SK-N-SH treated with all-trans-retinoic acid at 6 μM for 48 hours (cell line): ENCODE measurements at regions not wholly inside any gene's neighbourhood (a gene's known extent, or its start where the extent isn't known, plus 50 kb on each side); places are given as distances from the start of the nearest gene placed in this dataset.

Experiments
- ATAC-seq: fragments of 200-7000 bp; cut with Tn5 transposase; 3 replicates; pipeline ENCODE4 v1.9.1; 2020; ENCODE audit warnings: mild to moderate bottlenecking, moderate library complexity
- ARNTL ChIP-seq: fragments of 450-650 bp; formaldehyde crosslinking; IDR thresholded peaks from 2 replicates; pipeline ENCODE4 v1.5.0; 2020; ENCODE audit warnings: low read depth, mild to moderate bottlenecking, moderate library complexity, borderline replicate concordance
- BACH2 ChIP-seq: fragments of 250-450 bp; sonication (Bioruptor Pico); IDR thresholded peaks from 2 replicates; pipeline ENCODE4 v1.9.0; 2021; ENCODE audit warnings: mild to moderate bottlenecking, borderline replicate concordance
- CSDC2 ChIP-seq: fragments of 250-450 bp; sonication (Bioruptor Pico); IDR thresholded peaks from 2 replicates; pipeline ENCODE4 v1.5.0; 2020; ENCODE audit warnings: mild to moderate bottlenecking, moderate library complexity
- ESRRG ChIP-seq: fragments of 250-450 bp; sonication (Bioruptor Pico); IDR thresholded peaks from 2 replicates; pipeline ENCODE4 v1.6.1; 2021; ENCODE audit warnings: mild to moderate bottlenecking
- ISL1 ChIP-seq: fragments of 250-450 bp; sonication (Bioruptor Pico); IDR thresholded peaks from 2 replicates; pipeline ENCODE4 v2.1.2; 2022; ENCODE audit warnings: mild to moderate bottlenecking, moderate library complexity
- PPARA ChIP-seq: fragments of 250-450 bp; sonication (Bioruptor Pico); IDR thresholded peaks from 2 replicates; pipeline ENCODE4 v1.5.0; 2020; ENCODE audit warnings: mild to moderate bottlenecking, borderline replicate concordance
- RARB ChIP-seq: fragments of 250-450 bp; sonication (Bioruptor Pico); IDR thresholded peaks from 2 replicates; pipeline ENCODE4 v1.8.0; 2021; ENCODE audit warnings: mild to moderate bottlenecking, moderate library complexity
- SNAI2 ChIP-seq: fragments of 250-450 bp; sonication (Bioruptor Pico); IDR thresholded peaks from 2 replicates; pipeline ENCODE4 v1.5.0; 2020; ENCODE audit warnings: mild to moderate bottlenecking, moderate library complexity
- TCF4 ChIP-seq: fragments of 250-450 bp; sonication (Bioruptor Pico); IDR thresholded peaks from 2 replicates; pipeline ENCODE4 v1.8.0; 2021; ENCODE audit warnings: mild to moderate bottlenecking, moderate library complexity, borderline replicate concordance
- TOX ChIP-seq: fragments of 250-450 bp; sonication (Bioruptor Pico); IDR thresholded peaks from 2 replicates; pipeline ENCODE4 v1.8.0; 2021; ENCODE audit warnings: mild to moderate bottlenecking, moderate library complexity, borderline replicate concordance
- ZNF565 ChIP-seq: fragments of 450-650 bp; formaldehyde crosslinking; conservative IDR thresholded peaks from 2 replicates; pipeline ENCODE4 v1.5.0; 2020; ENCODE audit warnings: low read depth, mild to moderate bottlenecking, moderate library complexity
- ZNF70 ChIP-seq: fragments of 450-650 bp; formaldehyde crosslinking; IDR thresholded peaks from 2 replicates; pipeline ENCODE4 v1.5.0; 2020; ENCODE audit warnings: mild to moderate bottlenecking, moderate library complexity
- TF ChIP-seq, protein P1 (sequence below): fragments of 250-450 bp; sonication (Bioruptor Pico); IDR thresholded peaks from 2 replicates; pipeline ENCODE4 v1.5.1; 2021; ENCODE audit warnings: mild to moderate bottlenecking, moderate library complexity
- TF ChIP-seq, protein P2 (sequence below): fragments of 250-450 bp; sonication (Bioruptor Pico); IDR thresholded peaks from 2 replicates; pipeline ENCODE4 v1.5.1; 2020; ENCODE audit warnings: low read depth, mild to moderate bottlenecking, moderate library complexity
- TF ChIP-seq, protein P3 (sequence below): fragments of 250-450 bp; sonication (Bioruptor Pico); IDR thresholded peaks from 2 replicates; pipeline ENCODE4 v1.8.0; 2020; ENCODE audit warnings: mild to moderate bottlenecking, moderate library complexity, borderline replicate concordance
- TF ChIP-seq, protein P4 (sequence below): fragments of 250-450 bp; sonication (Bioruptor Pico); IDR thresholded peaks from 2 replicates; pipeline ENCODE4 v1.8.0; 2021; ENCODE audit warnings: low read depth, mild to moderate bottlenecking, moderate library complexity, borderline replicate concordance
- TF ChIP-seq, protein P5 (sequence below): fragments of 250-450 bp; sonication (Bioruptor Pico); IDR thresholded peaks from 2 replicates; pipeline ENCODE4 v1.5.0; 2020; ENCODE audit warnings: mild to moderate bottlenecking, moderate library complexity

DNA sequence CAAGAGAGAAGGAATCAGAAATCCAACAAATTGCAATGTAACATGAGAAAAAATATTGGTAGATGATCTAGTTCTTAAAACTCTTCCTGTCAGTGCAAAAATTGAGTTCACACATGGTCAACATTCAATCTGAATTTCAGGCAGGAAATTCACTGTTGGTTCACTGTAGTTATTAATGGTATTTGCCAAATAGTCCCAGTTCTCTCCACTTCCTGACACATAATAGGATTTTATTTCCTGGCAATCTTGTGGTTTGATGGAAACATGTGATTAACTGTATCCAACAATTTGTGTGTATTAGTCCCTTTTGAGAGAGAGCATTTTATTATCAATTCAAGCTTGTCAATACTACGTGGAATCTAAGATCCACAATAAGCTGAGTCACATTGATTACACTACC lies 1103.1 kb downstream of the ROBO2 start:
- ATAC-seq = no peak
- TF ChIP-seq ESRRG (CRISPR knock-in tag) = no peak
- no peak for TF ChIP-seq CSDC2
- TF ChIP-seq, protein P1, sequence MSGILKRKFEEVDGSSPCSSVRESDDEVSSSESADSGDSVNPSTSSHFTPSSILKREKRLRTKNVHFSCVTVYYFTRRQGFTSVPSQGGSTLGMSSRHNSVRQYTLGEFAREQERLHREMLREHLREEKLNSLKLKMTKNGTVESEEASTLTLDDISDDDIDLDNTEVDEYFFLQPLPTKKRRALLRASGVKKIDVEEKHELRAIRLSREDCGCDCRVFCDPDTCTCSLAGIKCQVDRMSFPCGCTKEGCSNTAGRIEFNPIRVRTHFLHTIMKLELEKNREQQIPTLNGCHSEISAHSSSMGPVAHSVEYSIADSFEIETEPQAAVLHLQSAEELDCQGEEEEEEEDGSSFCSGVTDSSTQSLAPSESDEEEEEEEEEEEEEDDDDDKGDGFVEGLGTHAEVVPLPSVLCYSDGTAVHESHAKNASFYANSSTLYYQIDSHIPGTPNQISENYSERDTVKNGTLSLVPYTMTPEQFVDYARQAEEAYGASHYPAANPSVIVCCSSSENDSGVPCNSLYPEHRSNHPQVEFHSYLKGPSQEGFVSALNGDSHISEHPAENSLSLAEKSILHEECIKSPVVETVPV (CRISPR knock-in tag) = no peak
- TF ChIP-seq TCF4 (CRISPR knock-in tag) = no peak
- TF ChIP-seq BACH2 (CRISPR knock-in tag) = no peak

DNA sequence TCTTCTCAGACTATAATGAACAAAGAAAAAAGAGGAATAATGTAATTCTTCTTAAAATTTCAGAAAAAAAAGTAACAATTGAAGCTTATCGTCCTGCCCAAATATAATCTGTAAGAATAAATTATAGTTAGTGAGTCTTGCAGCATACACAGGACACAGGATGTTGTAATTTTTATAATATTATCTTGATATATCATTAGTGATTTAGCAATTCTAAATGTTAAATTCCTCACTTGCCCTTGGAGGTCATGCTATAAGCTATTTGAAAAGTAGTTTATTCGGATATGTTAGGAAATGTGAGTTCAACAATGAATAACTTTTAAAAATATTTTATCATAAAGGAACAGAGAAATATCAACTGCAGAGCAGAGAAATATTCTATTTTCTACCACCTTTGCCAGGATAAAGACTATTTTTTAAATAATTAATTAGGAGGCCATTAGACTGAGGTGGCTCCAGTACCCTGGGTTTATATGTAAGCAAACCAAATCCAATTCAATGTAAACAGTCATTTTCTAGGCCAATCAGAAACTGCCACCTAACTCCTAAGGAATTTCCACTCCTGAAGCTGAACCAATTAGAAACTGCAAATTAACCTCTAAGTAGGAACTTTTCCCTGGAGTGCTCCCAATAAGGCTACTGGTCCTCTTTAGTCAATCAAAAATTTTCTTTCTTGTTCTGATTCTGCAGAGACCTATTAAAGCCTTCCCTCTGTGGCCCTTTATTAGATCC lies 1109.3 kb downstream of the ROBO2 start:
- TF ChIP-seq RARB (no peak), ARNTL (no peak), PPARA (CRISPR knock-in tag) (no peak), ZNF70 (CRISPR knock-in tag) (no peak)
- TF ChIP-seq, protein P2, sequence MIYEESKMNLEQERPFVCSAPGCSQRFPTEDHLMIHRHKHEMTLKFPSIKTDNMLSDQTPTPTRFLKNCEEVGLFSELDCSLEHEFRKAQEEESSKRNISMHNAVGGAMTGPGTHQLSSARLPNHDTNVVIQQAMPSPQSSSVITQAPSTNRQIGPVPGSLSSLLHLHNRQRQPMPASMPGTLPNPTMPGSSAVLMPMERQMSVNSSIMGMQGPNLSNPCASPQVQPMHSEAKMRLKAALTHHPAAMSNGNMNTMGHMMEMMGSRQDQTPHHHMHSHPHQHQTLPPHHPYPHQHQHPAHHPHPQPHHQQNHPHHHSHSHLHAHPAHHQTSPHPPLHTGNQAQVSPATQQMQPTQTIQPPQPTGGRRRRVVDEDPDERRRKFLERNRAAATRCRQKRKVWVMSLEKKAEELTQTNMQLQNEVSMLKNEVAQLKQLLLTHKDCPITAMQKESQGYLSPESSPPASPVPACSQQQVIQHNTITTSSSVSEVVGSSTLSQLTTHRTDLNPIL (CRISPR knock-in tag) = no peak
- TF ChIP-seq, protein P1 (CRISPR knock-in tag) = no peak
- ATAC-seq = no peak

DNA sequence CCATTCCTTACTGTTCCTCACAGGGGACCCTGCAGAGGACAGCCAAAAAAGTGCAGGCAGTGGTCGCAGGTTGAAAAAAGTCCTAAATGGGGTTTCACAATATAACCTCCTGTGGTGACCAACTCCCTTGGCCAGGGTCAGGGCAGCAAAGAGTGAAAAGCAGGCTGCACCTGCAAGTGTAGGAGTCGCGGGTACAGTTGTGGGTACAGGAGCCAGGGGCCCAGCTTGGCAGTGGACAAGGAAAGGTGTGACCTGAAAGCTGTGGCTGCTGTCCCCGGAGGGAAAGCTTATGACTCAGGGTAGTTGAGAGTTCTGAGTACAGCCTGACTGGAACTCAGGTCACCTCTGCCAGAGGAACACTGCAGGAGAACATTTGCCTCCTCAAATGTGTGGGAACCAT lies 1114.1 kb downstream of the ROBO2 start:
- ATAC-seq = no peak
- no peak for TF ChIP-seq ZNF565 (CRISPR knock-in tag)
- TF ChIP-seq SNAI2 = no peak
- no peak for TF ChIP-seq ISL1 (CRISPR knock-in tag)
- no peak for TF ChIP-seq TOX (CRISPR knock-in tag)
- TF ChIP-seq, protein P3, sequence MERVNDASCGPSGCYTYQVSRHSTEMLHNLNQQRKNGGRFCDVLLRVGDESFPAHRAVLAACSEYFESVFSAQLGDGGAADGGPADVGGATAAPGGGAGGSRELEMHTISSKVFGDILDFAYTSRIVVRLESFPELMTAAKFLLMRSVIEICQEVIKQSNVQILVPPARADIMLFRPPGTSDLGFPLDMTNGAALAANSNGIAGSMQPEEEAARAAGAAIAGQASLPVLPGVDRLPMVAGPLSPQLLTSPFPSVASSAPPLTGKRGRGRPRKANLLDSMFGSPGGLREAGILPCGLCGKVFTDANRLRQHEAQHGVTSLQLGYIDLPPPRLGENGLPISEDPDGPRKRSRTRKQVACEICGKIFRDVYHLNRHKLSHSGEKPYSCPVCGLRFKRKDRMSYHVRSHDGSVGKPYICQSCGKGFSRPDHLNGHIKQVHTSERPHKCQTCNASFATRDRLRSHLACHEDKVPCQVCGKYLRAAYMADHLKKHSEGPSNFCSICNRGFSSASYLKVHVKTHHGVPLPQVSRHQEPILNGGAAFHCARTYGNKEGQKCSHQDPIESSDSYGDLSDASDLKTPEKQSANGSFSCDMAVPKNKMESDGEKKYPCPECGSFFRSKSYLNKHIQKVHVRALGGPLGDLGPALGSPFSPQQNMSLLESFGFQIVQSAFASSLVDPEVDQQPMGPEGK (CRISPR knock-in tag) = no peak
- no peak for TF ChIP-seq CSDC2
- TF ChIP-seq, protein P4, sequence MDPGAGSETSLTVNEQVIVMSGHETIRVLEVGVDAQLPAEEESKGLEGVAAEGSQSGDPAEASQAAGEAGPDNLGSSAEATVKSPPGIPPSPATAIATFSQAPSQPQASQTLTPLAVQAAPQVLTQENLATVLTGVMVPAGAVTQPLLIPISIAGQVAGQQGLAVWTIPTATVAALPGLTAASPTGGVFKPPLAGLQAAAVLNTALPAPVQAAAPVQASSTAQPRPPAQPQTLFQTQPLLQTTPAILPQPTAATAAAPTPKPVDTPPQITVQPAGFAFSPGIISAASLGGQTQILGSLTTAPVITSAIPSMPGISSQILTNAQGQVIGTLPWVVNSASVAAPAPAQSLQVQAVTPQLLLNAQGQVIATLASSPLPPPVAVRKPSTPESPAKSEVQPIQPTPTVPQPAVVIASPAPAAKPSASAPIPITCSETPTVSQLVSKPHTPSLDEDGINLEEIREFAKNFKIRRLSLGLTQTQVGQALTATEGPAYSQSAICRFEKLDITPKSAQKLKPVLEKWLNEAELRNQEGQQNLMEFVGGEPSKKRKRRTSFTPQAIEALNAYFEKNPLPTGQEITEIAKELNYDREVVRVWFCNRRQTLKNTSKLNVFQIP (CRISPR knock-in tag) = no peak
- no peak for TF ChIP-seq TCF4 (CRISPR knock-in tag)
- TF ChIP-seq RARB = no peak
- TF ChIP-seq, protein P5, sequence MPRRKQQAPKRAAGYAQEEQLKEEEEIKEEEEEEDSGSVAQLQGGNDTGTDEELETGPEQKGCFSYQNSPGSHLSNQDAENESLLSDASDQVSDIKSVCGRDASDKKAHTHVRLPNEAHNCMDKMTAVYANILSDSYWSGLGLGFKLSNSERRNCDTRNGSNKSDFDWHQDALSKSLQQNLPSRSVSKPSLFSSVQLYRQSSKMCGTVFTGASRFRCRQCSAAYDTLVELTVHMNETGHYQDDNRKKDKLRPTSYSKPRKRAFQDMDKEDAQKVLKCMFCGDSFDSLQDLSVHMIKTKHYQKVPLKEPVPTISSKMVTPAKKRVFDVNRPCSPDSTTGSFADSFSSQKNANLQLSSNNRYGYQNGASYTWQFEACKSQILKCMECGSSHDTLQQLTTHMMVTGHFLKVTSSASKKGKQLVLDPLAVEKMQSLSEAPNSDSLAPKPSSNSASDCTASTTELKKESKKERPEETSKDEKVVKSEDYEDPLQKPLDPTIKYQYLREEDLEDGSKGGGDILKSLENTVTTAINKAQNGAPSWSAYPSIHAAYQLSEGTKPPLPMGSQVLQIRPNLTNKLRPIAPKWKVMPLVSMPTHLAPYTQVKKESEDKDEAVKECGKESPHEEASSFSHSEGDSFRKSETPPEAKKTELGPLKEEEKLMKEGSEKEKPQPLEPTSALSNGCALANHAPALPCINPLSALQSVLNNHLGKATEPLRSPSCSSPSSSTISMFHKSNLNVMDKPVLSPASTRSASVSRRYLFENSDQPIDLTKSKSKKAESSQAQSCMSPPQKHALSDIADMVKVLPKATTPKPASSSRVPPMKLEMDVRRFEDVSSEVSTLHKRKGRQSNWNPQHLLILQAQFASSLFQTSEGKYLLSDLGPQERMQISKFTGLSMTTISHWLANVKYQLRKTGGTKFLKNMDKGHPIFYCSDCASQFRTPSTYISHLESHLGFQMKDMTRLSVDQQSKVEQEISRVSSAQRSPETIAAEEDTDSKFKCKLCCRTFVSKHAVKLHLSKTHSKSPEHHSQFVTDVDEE = no peak
- TF ChIP-seq ESRRG (CRISPR knock-in tag) = no peak
- TF ChIP-seq, all 23 proteins: peak for 0
